Prostate gland (tissue), 2 donors: ENCODE measurements at regions not wholly inside any gene's neighbourhood (a gene's known extent, or its start where the extent isn't known, plus 50 kb on each side); places are given as distances from the start of the nearest gene placed in this dataset.

Source experiments
- POLR2A ChIP-seq: fragments of 450-650 bp; IDR thresholded peaks from one replicate; pipeline ENCODE4 v1.6.1; 2016; ENCODE audit warnings: antibody characterized with exemption, mild to moderate bottlenecking
- TF ChIP-seq, protein P1 (sequence below), 4 experiments: fragments of 200-600 bp in 2 of 4; fragments of 450-650 bp in 2 of 4; sonication (generic) in 2 of 4; IDR thresholded peaks; 1 replicate in 3 of 4; 2 replicates in 1 of 4; pipeline ENCODE4 v1.5.1; 2016 to 2019; ENCODE audit warnings: antibody characterized with exemption in 4 of 4, mild to moderate bottlenecking in 2 of 4, moderate library complexity in 2 of 4

DNA sequence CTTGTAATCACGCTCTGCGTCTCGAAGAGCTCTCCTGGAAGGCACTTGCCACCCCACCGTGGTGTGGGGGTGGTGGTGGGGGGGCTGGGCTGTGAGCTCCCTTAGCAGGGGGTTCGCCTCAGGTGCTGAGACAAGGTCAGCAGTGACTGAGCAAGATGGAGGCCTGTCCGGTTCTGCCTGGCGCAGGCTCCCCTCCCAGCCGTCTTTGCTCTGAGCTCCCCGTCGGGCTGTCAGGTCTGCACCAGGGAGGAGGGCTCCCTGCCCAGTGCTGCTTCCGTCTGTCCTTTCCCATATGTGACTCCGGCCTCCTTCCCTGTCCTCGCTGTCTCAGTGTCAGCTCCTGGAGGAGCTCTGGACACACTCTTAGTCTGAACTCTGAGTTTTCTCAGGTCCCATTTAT lies 80.0 kb downstream of the PLXNA1 start:
- TF ChIP-seq, protein P1, sequence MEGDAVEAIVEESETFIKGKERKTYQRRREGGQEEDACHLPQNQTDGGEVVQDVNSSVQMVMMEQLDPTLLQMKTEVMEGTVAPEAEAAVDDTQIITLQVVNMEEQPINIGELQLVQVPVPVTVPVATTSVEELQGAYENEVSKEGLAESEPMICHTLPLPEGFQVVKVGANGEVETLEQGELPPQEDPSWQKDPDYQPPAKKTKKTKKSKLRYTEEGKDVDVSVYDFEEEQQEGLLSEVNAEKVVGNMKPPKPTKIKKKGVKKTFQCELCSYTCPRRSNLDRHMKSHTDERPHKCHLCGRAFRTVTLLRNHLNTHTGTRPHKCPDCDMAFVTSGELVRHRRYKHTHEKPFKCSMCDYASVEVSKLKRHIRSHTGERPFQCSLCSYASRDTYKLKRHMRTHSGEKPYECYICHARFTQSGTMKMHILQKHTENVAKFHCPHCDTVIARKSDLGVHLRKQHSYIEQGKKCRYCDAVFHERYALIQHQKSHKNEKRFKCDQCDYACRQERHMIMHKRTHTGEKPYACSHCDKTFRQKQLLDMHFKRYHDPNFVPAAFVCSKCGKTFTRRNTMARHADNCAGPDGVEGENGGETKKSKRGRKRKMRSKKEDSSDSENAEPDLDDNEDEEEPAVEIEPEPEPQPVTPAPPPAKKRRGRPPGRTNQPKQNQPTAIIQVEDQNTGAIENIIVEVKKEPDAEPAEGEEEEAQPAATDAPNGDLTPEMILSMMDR (IDR thresholded peaks at IDR 0.05): no peak
- TF ChIP-seq POLR2A: no peak
